A172 (cell line): ENCODE measurements at regions not wholly inside any gene's neighbourhood (a gene's known extent, or its start where the extent isn't known, plus 50 kb on each side); places are given as distances from the start of the nearest gene placed in this dataset.

Source experiments
- DNase-seq: peaks from one replicate; pipeline ENCODE4 v3.0.0-alpha.2; 2015; ENCODE audit warnings: low spot score

GRCh38 chr4:100970414-100970813 is 376.9 kb downstream of the PPP3CA start:
- DNase-seq, result no peak

GRCh38 chr4:100969925-100970324 is 377.4 kb downstream of the PPP3CA start:
- no peak for DNase-seq

- no peak for DNase-seq
These were observed 379.3 kb downstream of the PPP3CA start for GRCh38 chr4:100968046-100968445.

GRCh38 chr4:100963627-100964026 is 383.7 kb downstream of the PPP3CA start:
- no peak for DNase-seq

- no peak for DNase-seq
These were observed 384.6 kb downstream of the PPP3CA start for GRCh38 chr4:100962698-100963097.

GRCh38 chr4:100960232-100960631 is 387.1 kb downstream of the PPP3CA start:
- DNase-seq, result no peak

- DNase-seq, result no peak
These were observed 393.3 kb downstream of the PPP3CA start for GRCh38 chr4:100954046-100954445.

- no peak for DNase-seq
These were observed 393.7 kb downstream of the PPP3CA start for GRCh38 chr4:100953616-100954015.

- no peak for DNase-seq
These were observed 394.7 kb downstream of the PPP3CA start for GRCh38 chr4:100952590-100952989.

GRCh38 chr4:100949350-100949935 is 397.9 kb downstream of the PPP3CA start:
- no peak for DNase-seq

- no peak for DNase-seq
These were observed 398.4 kb downstream of the PPP3CA start for GRCh38 chr4:100948911-100949310.

GRCh38 chr4:100945789-100946188 is 401.5 kb downstream of the PPP3CA start:
- DNase-seq, result no peak

- no peak for DNase-seq
These were observed 408.6 kb downstream of the PPP3CA start for GRCh38 chr4:100938698-100939097.

GRCh38 chr4:100936661-100937375 is 410.5 kb downstream of the PPP3CA start:
- no peak for DNase-seq

GRCh38 chr4:100935090-100935489 is 412.2 kb downstream of the PPP3CA start:
- peak; percentile 13 for DNase-seq

GRCh38 chr4:100933628-100934027 is 413.7 kb downstream of the PPP3CA start:
- no peak for DNase-seq

GRCh38 chr4:100929758-100930157 is 411.9 kb upstream of the EMCN start:
- DNase-seq, result no peak

- DNase-seq, result no peak
These were observed 411.3 kb upstream of the EMCN start for GRCh38 chr4:100929135-100929534.

- DNase-seq, result no peak
These were observed 408.4 kb upstream of the EMCN start for GRCh38 chr4:100926039-100926717.

- no peak for DNase-seq
These were observed 395.9 kb upstream of the EMCN start for GRCh38 chr4:100913685-100914084.

- DNase-seq, result no peak
These were observed 390.7 kb upstream of the EMCN start for GRCh38 chr4:100908540-100908939.

GRCh38 chr4:100907465-100908454 is 389.9 kb upstream of the EMCN start:
- peak; percentile 5 for DNase-seq
